ENCODE measurements at regions not wholly inside any gene's neighbourhood (a gene's known extent, or its start where the extent isn't known, plus 50 kb on each side); places are given as distances from the start of the nearest gene placed in this dataset.

DNA sequence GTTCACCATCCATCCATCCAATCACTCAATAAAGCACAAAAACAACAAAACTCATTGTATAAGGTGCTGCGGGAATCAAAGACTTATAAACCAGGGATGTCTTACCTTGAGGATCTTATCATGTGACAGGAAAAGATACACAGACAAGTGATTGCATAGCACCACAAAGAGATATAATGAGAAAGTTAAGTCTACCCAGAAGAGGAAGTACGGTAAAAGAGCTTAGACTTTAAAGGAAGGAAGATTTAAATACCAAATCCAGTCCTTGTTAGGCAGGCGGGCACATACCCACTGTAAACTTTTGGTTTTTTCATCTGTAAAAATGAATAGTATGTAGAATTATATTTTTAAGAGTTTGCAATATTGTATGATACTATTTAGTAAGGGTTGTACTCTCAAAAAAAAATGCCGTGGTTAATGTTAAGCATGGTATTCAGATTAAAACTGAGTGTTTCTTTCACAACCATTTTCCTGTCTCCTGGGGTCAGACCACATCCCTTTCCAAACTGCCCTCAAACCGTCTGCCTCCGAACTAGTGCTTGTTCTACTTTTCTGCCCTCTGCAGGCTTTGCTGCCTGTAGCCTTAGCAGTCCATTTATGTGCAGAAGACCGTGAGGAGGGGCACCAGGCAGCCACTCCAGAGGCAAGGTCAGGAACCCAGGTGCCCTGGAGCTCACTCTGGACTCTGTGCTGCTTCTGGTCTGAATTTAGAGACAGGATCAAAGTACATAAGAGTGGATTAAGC lies 179.5 kb upstream of the SYNDIG1 start:
- TF ChIP-seq, protein P1, sequence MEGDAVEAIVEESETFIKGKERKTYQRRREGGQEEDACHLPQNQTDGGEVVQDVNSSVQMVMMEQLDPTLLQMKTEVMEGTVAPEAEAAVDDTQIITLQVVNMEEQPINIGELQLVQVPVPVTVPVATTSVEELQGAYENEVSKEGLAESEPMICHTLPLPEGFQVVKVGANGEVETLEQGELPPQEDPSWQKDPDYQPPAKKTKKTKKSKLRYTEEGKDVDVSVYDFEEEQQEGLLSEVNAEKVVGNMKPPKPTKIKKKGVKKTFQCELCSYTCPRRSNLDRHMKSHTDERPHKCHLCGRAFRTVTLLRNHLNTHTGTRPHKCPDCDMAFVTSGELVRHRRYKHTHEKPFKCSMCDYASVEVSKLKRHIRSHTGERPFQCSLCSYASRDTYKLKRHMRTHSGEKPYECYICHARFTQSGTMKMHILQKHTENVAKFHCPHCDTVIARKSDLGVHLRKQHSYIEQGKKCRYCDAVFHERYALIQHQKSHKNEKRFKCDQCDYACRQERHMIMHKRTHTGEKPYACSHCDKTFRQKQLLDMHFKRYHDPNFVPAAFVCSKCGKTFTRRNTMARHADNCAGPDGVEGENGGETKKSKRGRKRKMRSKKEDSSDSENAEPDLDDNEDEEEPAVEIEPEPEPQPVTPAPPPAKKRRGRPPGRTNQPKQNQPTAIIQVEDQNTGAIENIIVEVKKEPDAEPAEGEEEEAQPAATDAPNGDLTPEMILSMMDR (IDR thresholded peaks at IDR 0.05; ENCODE audit: unreplicated experiment): no peak
- Mint-ChIP-seq H3K27ac (no peak overlapping the region), H3K9me3 (ENCODE audit: low read depth) (peaks cover 5% of the 10 kb centered on the region), H3K36me3 (ENCODE audit: insufficient read depth) (no peaks in the 10 kb centered on the region), H3K4me1 (ENCODE audit: low read depth) (no peaks in the 10 kb centered on the region), H3K27me3 (peaks cover 19% of the 10 kb centered on the region), H3K4me3 (ENCODE audit: low read depth) (no peak overlapping the region)
- no peak for DNase-seq (ENCODE audit: low spot score, unreplicated experiment)

DNA sequence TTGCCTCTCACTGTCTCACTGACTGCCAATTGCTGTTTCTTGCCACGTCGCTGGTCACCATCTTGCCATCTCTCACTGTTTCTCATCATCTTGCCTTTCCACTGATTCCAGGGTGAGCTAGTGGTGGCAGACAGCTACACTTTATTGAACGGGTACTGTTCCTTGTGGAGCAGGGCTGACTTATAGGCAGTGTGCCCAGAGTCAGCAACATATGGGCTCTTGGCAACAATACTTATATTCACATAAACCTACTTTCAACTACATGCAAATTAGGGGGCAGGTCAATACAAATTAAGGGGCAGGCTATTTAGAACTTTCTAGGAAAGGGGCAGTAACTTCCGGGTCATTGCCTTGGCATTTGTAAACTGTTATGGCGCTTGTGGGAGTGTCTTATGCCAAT lies 186.2 kb upstream of the SYNDIG1 start:
- TF ChIP-seq, protein P1 (IDR thresholded peaks at IDR 0.05; ENCODE audit: unreplicated experiment): no peak
- DNase-seq (ENCODE audit: low spot score, unreplicated experiment): no peak
- Mint-ChIP-seq H3K9me3 (ENCODE audit: low read depth) (peaks cover 5% of the 10 kb centered on the region), H3K4me1 (ENCODE audit: low read depth) (no peaks in the 10 kb centered on the region), H3K27ac (no peak overlapping the region), H3K36me3 (ENCODE audit: insufficient read depth) (no peaks in the 10 kb centered on the region), H3K27me3 (peaks cover 15% of the 10 kb centered on the region), H3K4me3 (ENCODE audit: low read depth) (no peak overlapping the region)

DNA sequence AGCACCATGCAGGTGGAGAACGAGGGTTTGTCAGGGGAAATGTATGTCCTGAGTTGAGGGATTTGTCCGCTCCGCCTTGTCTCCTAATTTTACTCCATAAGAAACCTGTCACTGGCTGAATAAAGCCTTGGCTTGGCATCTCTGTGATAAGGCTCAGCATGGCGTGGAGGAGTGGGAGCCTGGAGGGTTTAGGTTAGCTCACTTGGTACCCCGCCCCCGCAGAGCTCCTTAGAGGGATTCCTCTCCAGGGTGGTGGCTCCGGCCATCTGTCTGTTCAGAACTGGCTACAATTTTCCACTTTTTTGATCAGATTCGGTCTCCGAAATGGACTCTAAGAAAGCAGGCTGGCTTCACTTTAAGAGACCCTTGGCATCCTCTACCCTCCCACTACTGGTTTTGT lies 192.2 kb upstream of the SYNDIG1 start:
- TF ChIP-seq, protein P1 (IDR thresholded peaks at IDR 0.05; ENCODE audit: unreplicated experiment): no peak
- no peak for DNase-seq (ENCODE audit: low spot score, unreplicated experiment)
- peaks cover 15% of the 10 kb centered on the region for H3K27me3 Mint-ChIP-seq
- H3K4me1 Mint-ChIP-seq (ENCODE audit: low read depth): no peaks in the 10 kb centered on the region
- H3K27ac Mint-ChIP-seq: no peak overlapping the region
- H3K4me3 Mint-ChIP-seq (ENCODE audit: low read depth): no peak overlapping the region
- H3K36me3 Mint-ChIP-seq (ENCODE audit: insufficient read depth): no peaks in the 10 kb centered on the region
- peaks cover 11% of the 10 kb centered on the region for H3K9me3 Mint-ChIP-seq (ENCODE audit: low read depth)

DNA sequence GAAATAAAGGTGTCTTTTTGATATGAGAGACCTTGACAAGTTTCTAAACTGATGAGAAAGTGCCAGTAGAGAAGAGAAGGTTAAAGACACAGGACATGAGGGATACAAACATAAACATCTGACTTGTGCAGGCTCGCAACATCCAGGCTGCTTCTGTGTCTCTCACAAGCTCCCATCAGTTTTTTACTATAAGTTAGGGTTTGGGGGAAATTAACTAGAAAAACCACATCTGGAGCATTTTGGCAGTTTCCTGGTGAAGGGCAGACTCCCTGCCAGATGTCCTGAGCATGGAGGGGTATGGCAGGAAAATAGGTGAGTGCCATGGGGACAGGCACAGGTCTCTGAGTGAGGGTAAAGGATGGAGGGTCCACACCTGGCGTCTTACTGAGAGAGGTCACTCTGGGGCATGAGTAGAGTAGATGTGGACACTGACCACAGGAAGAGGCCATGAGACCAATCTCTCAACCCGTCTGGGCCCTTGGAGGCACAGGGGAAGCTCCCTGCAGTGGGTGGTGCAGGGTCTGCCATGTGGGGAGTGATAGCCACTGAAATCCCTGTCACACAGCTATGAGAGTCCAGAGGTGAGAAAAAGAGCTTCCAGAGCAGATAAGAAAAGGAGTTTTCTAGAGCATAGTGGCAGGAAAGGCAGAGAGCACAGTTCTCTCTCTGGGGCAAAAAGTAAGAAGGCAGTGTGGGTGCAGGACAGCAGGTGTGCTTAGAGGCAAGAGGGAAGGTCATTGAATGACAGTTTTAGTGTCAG lies 193.3 kb upstream of the SYNDIG1 start:
- Mint-ChIP-seq H3K27me3 (peaks cover 16% of the 10 kb centered on the region), H3K4me3 (ENCODE audit: low read depth) (no peak overlapping the region), H3K9me3 (ENCODE audit: low read depth) (peaks cover 13% of the 10 kb centered on the region), H3K36me3 (ENCODE audit: insufficient read depth) (no peaks in the 10 kb centered on the region), H3K4me1 (ENCODE audit: low read depth) (no peaks in the 10 kb centered on the region), H3K27ac (no peak overlapping the region)
- TF ChIP-seq, protein P1 (IDR thresholded peaks at IDR 0.05; ENCODE audit: unreplicated experiment): no peak
- no peak for DNase-seq (ENCODE audit: low spot score, unreplicated experiment)

DNA sequence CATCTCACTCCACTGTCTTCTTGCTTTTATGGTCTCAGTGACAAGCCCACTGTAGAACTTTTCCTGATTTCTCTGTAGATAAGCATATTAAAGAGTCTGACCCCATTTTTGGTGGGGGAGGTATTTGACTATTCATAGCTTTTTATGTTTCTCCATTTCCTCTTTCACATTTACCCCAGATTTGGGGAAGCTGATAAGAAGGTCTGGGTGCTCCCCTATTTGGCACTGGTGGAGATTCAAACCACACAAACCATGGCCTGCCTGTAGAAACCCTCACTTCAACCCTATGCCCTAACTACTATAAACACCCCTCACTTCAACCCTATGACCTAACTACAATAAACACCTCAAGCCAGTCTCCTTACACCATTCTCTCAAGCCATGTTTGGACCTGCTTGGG lies 196.2 kb upstream of the SYNDIG1 start:
- Mint-ChIP-seq H3K4me3 (ENCODE audit: low read depth) (no peak overlapping the region), H3K27ac (no peak overlapping the region), H3K4me1 (ENCODE audit: low read depth) (no peaks in the 10 kb centered on the region), H3K36me3 (ENCODE audit: insufficient read depth) (no peaks in the 10 kb centered on the region), H3K9me3 (ENCODE audit: low read depth) (peaks cover 14% of the 10 kb centered on the region), H3K27me3 (peaks cover 18% of the 10 kb centered on the region)
- TF ChIP-seq, protein P1 (IDR thresholded peaks at IDR 0.05; ENCODE audit: unreplicated experiment): no peak
- DNase-seq (ENCODE audit: low spot score, unreplicated experiment): no peak

Measured in progenitor cell of endocrine pancreas (in vitro differentiated cells).